Gastroesophageal sphincter (tissue), 4 donors: ENCODE measurements at regions not wholly inside any gene's neighbourhood (a gene's known extent, or its start where the extent isn't known, plus 50 kb on each side); places are given as distances from the start of the nearest gene placed in this dataset.

Experiments used
- ATAC-seq: fragments of 150-250 bp; one replicate; pipeline ENCODE4 v1.9.1; 2016; ENCODE audit warnings: mild to moderate bottlenecking, moderate library complexity
- H3K27ac ChIP-seq, 4 donors: fragments of 200-600 bp; sonication (generic) in 3 of 4; 1 replicate in 3 of 4; 2 replicates in 1 of 4; pipeline ENCODE4 v1.5.1; 2016 to 2019
- H3K27me3 ChIP-seq: fragments of 200-600 bp; sonication (generic); one replicate; pipeline ENCODE4 v1.5.1; 2019
- H3K36me3 ChIP-seq, 2 donors: fragments of 200-600 bp; sonication (generic); one replicate each; pipeline ENCODE4 v1.5.1; 2019; ENCODE audit warnings: control low read depth in 1 of 2
- H3K4me1 ChIP-seq, 3 donors: fragments of 200-600 bp; sonication (generic); 1 replicate in 2 of 3; 2 replicates in 1 of 3; pipeline ENCODE4 v1.5.1; 2016 to 2019; ENCODE audit warnings: control low read depth in 2 of 3
- H3K4me3 ChIP-seq, 2 donors: fragments of 200-600 bp; sonication (generic); one replicate each; pipeline ENCODE4 v1.5.1; 2019; ENCODE audit warnings: mild to moderate bottlenecking in 1 of 2, moderate library complexity in 1 of 2
- H3K9me3 ChIP-seq, 3 donors: fragments of 200-600 bp; sonication (generic); one replicate each; pipeline ENCODE4 v1.5.1; 2017 to 2019; ENCODE audit warnings: control low read depth in 2 of 3
- CTCF ChIP-seq, 4 experiments: fragments of 200-600 bp in 2 of 4; fragments of 450-650 bp in 2 of 4; sonication (generic) in 1 of 4; IDR thresholded peaks; one replicate each; pipeline ENCODE4 v1.5.1; 2017 to 2019; ENCODE audit warnings: antibody characterized with exemption in 4 of 4, mild to moderate bottlenecking in 2 of 4, moderate library complexity in 2 of 4
- EP300 ChIP-seq: sonication (generic); formaldehyde crosslinking; IDR thresholded peaks from one replicate; pipeline ENCODE4 v1.6.1; 2017; ENCODE audit warnings: antibody characterized with exemption, mild to moderate bottlenecking
- POLR2A ChIP-seq, 2 donors: fragments of 450-650 bp; IDR thresholded peaks; one replicate each; pipeline ENCODE4 v1.6.1; 2017; ENCODE audit warnings: antibody characterized with exemption in 2 of 2, mild to moderate bottlenecking in 2 of 2, moderate library complexity in 1 of 2
- POLR2AphosphoS5 ChIP-seq: sonication (generic); formaldehyde crosslinking; IDR thresholded peaks from one replicate; pipeline ENCODE4 v1.6.1; 2017; ENCODE audit warnings: antibody characterized with exemption
- WGBS, 2 donors: methylation state at CpG; one replicate each; pipeline ENCODE4 v1.1.5; 2018; ENCODE audit warnings: low coverage in 1 of 2; 5-methylcytosine and 5-hydroxymethylcytosine counted together

- WGBS, 2 donors, result 75 to 84% methylated on average over 2 of the region's 2 CpGs
Observed at GRCh38 chr9:104263942-104264341, 169.8 kb downstream of the SMC2 start.

GRCh38 chr9:104264431-104264830, 170.3 kb downstream of the SMC2 start:
- no peaks in the 10 kb centered on the region for H3K4me1 ChIP-seq
- H3K27ac ChIP-seq, result no peak overlapping the region
- no peak overlapping the region for H3K4me3 ChIP-seq
- ATAC-seq, result no peak
- no peaks in the 10 kb centered on the region for H3K27me3 ChIP-seq
- WGBS, 2 donors, result 48 to 73% methylated on average over 1 of the region's 1 CpG
- no peaks in the 10 kb centered on the region for H3K9me3 ChIP-seq
- H3K36me3 ChIP-seq, result no peaks in the 10 kb centered on the region
- TF ChIP-seq CTCF (IDR thresholded peaks at IDR 0.05), result no peak
- TF ChIP-seq EP300, result no peak
- TF ChIP-seq POLR2AphosphoS5, result no peak
- no peak for TF ChIP-seq POLR2A (IDR thresholded peaks at IDR 0.05)

More at GRCh38 chr9:104263942-104264341, 169.8 kb downstream of the SMC2 start:
- no peak overlapping the region for H3K4me3 ChIP-seq
- no peak overlapping the region for H3K27ac ChIP-seq
- H3K27me3 ChIP-seq, result no peaks in the 10 kb centered on the region
- no peaks in the 10 kb centered on the region for H3K4me1 ChIP-seq
- no peak for TF ChIP-seq POLR2A (IDR thresholded peaks at IDR 0.05)
- no peak for TF ChIP-seq POLR2AphosphoS5
- TF ChIP-seq CTCF (IDR thresholded peaks at IDR 0.05), result no peak
- TF ChIP-seq EP300, result no peak
- no peaks in the 10 kb centered on the region for H3K36me3 ChIP-seq
- no peaks in the 10 kb centered on the region for H3K9me3 ChIP-seq
- no peak for ATAC-seq

- no peaks in the 10 kb centered on the region for H3K27me3 ChIP-seq
- H3K27ac ChIP-seq, result no peak overlapping the region
- no peaks in the 10 kb centered on the region for H3K36me3 ChIP-seq
- no peak for ATAC-seq
- H3K4me3 ChIP-seq, result no peak overlapping the region
- H3K9me3 ChIP-seq, result no peaks in the 10 kb centered on the region
- no peaks in the 10 kb centered on the region for H3K4me1 ChIP-seq
- TF ChIP-seq EP300 (no peak), CTCF (IDR thresholded peaks at IDR 0.05) (no peak), POLR2A (IDR thresholded peaks at IDR 0.05) (no peak), POLR2AphosphoS5 (no peak)
Observed at GRCh38 chr9:104269374-104269773, 175.3 kb downstream of the SMC2 start.

- 69 to 79% methylated on average over 3 of the region's 4 CpGs for WGBS, 2 donors
- TF ChIP-seq POLR2A (IDR thresholded peaks at IDR 0.05) (no peak), EP300 (no peak), POLR2AphosphoS5 (no peak), CTCF (IDR thresholded peaks at IDR 0.05) (no peak)
- Histone ChIP-seq H3K27me3 (no peaks in the 10 kb centered on the region), H3K36me3 (no peaks in the 10 kb centered on the region), H3K9me3 (no peaks in the 10 kb centered on the region), H3K4me3 (no peak overlapping the region), H3K27ac (no peak overlapping the region), H3K4me1 (no peaks in the 10 kb centered on the region)
- ATAC-seq, result no peak
Observed at GRCh38 chr9:104269996-104270963, 176.2 kb downstream of the SMC2 start.

- Histone ChIP-seq H3K4me3 (no peak overlapping the region), H3K27me3 (no peaks in the 10 kb centered on the region), H3K4me1 (no peaks in the 10 kb centered on the region), H3K9me3 (no peaks in the 10 kb centered on the region), H3K36me3 (no peaks in the 10 kb centered on the region), H3K27ac (no peak overlapping the region)
- WGBS, 2 donors, result 62% methylated on average over 2 of the region's 3 CpGs; no CpG with 5 or more reads in 1 of the 2 donors
- ATAC-seq, result no peak
- TF ChIP-seq EP300 (no peak), CTCF (IDR thresholded peaks at IDR 0.05) (no peak), POLR2AphosphoS5 (no peak), POLR2A (IDR thresholded peaks at IDR 0.05) (no peak)
Observed at GRCh38 chr9:104276709-104277245, 182.7 kb downstream of the SMC2 start.
